IMR-90 (cell line): ENCODE measurements at regions not wholly inside any gene's neighbourhood (a gene's known extent, or its start where the extent isn't known, plus 50 kb on each side); places are given as distances from the start of the nearest gene placed in this dataset.

Experiments used
- ATAC-seq: fragments of 200-7000 bp; cut with Tn5 transposase; 2 replicates; pipeline ENCODE4 v1.9.1; 2020; ENCODE audit warnings: low read depth, mild to moderate bottlenecking, moderate library complexity
- BruUV-seq: library from RNA; stranded (reverse); fragments of 400-500 nt; replicated peaks from 2 replicates; lab custom pipeline; 2021; lab: Mats Ljungman, UMichigan
- CTCF ChIA-PET: fragments of 300-600 bp; formaldehyde crosslinking; extraction: SDS; loops from one replicate; lab custom pipeline; 2021; ENCODE audit warnings: antibody characterized with exemption; lab: Yijun Ruan, JAX
- POLR2A ChIA-PET: fragments of 300-600 bp; sonication (Branson Sonifier 250); formaldehyde crosslinking; loops from one replicate; lab custom pipeline; 2022; ENCODE audit warnings: antibody characterized with exemption; ENCODE audit not compliant: unreplicated experiment; lab: Charles Lee
- DNase-seq: peaks from one replicate; pipeline ENCODE4 v3.0.0; 2013
- H2AFZ ChIP-seq: replicated peaks from 2 replicates; pipeline ENCODE3; 2013; ENCODE audit warnings: low read length, mild to moderate bottlenecking; ENCODE audit not compliant: poor library complexity
- H2AK5ac ChIP-seq: 2 replicates; pipeline ENCODE4 v1.6.1; 2013; ENCODE audit warnings: low read depth, low read length, inconsistent platforms
- H2AK9ac ChIP-seq: replicated peaks from 2 replicates; pipeline ENCODE3; 2013; ENCODE audit warnings: mild to moderate bottlenecking, low read depth, low read length, moderate library complexity; ENCODE audit not compliant: poor library complexity
- H2BK120ac ChIP-seq: 2 replicates; pipeline ENCODE4 v1.6.1; 2013; ENCODE audit warnings: low read depth, low read length, inconsistent platforms
- H2BK15ac ChIP-seq: 3 replicates; pipeline ENCODE4 v1.6.1; 2013; ENCODE audit warnings: low read depth, low read length, inconsistent platforms
- H2BK20ac ChIP-seq: 2 replicates; pipeline ENCODE4 v1.6.1; 2013; ENCODE audit warnings: low read depth, mild to moderate bottlenecking, inconsistent platforms, low read length, moderate library complexity
- H2BK5ac ChIP-seq: 2 replicates; pipeline ENCODE4 v1.6.1; 2013; ENCODE audit warnings: mild to moderate bottlenecking, low read depth, low read length, inconsistent platforms; ENCODE audit not compliant: poor library complexity, severe bottlenecking
- H3K14ac ChIP-seq: replicated peaks from 2 replicates; pipeline ENCODE4 v1.6.1; 2013; ENCODE audit warnings: low read depth, low read length, inconsistent platforms
- H3K18ac ChIP-seq: 2 replicates; pipeline ENCODE4 v1.6.1; 2013; ENCODE audit warnings: low read depth, low read length, control low read depth
- H3K23ac ChIP-seq: 2 replicates; pipeline ENCODE4 v1.6.1; 2013; ENCODE audit warnings: low read depth, low read length, inconsistent platforms
- H3K27ac ChIP-seq: 2 replicates; pipeline ENCODE4 v1.5.1; 2013; ENCODE audit warnings: mild to moderate bottlenecking, control low read depth, low read length; ENCODE audit not compliant: insufficient read depth
- H3K27me3 ChIP-seq: 2 replicates; pipeline ENCODE4 v1.6.1; 2013; ENCODE audit warnings: low read length; ENCODE audit not compliant: control insufficient read depth, insufficient read depth
- H3K36me3 ChIP-seq: 2 replicates; pipeline ENCODE4 v1.6.1; 2013; ENCODE audit warnings: low read length, mixed read lengths; ENCODE audit not compliant: control insufficient read depth, insufficient read depth
- H3K4ac ChIP-seq: 2 replicates; pipeline ENCODE4 v1.6.1; 2013; ENCODE audit warnings: low read depth, low read length, inconsistent platforms
- H3K4me1 ChIP-seq: 2 replicates; pipeline ENCODE4 v1.6.1; 2013; ENCODE audit warnings: low read length, mixed read lengths; ENCODE audit not compliant: control insufficient read depth, insufficient read depth
- H3K4me2 ChIP-seq: 2 replicates; pipeline ENCODE4 v1.6.1; 2013; ENCODE audit warnings: low read depth, mild to moderate bottlenecking, control low read depth, low read length, moderate library complexity
- H3K4me3 ChIP-seq: 2 replicates; pipeline ENCODE4 v1.5.1; 2013; ENCODE audit warnings: low read depth, mild to moderate bottlenecking, control low read depth, low read length, moderate library complexity; ENCODE audit not compliant: insufficient read depth
- H3K56ac ChIP-seq: 2 replicates; pipeline ENCODE4 v1.6.1; 2013; ENCODE audit warnings: low read length, inconsistent platforms; ENCODE audit not compliant: insufficient read depth; ENCODE audit errors: extremely low read depth
- H3K79me1 ChIP-seq, 2 experiments: 2 replicates each; pipeline ENCODE4 v1.6.1; 2013; ENCODE audit warnings: low read length in 2 of 2, inconsistent platforms in 1 of 2, low read depth in 1 of 2
- H3K9ac ChIP-seq: 2 replicates; pipeline ENCODE4 v1.6.1; 2013; ENCODE audit warnings: low read depth, low read length, control low read depth
- H3K9me1 ChIP-seq: 2 replicates; pipeline ENCODE4 v1.6.1; 2013; ENCODE audit warnings: low read length, inconsistent platforms; ENCODE audit not compliant: insufficient read depth
- H3K9me3 ChIP-seq: 2 replicates; pipeline ENCODE4 v1.6.1; 2013; ENCODE audit warnings: low read length; ENCODE audit not compliant: control insufficient read depth, insufficient read depth
- H4K20me1 ChIP-seq: 2 replicates; pipeline ENCODE4 v1.6.1; 2013; ENCODE audit warnings: low read length, inconsistent platforms; ENCODE audit not compliant: insufficient read depth
- H4K5ac ChIP-seq: 2 replicates; pipeline ENCODE4 v1.6.1; 2013; ENCODE audit warnings: mild to moderate bottlenecking, low read depth, low read length, control low read depth
- H4K8ac ChIP-seq, 2 experiments: 2 replicates each; pipeline ENCODE4 v1.6.1; 2013; ENCODE audit warnings: low read depth in 2 of 2, low read length in 2 of 2, control low read depth in 1 of 2, inconsistent platforms in 1 of 2
- H4K91ac ChIP-seq: 2 replicates; pipeline ENCODE4 v1.6.1; 2013; ENCODE audit warnings: low read depth, low read length, inconsistent platforms; ENCODE audit not compliant: insufficient read depth
- MAFK ChIP-seq: IDR thresholded peaks from 2 replicates; pipeline ENCODE4 v1.6.1; 2012; ENCODE audit warnings: low read depth, low read length, improper control_type of control experiment
- MAZ ChIP-seq: IDR thresholded peaks from 2 replicates; pipeline ENCODE4 v1.6.1; 2012; ENCODE audit warnings: low read depth, mild to moderate bottlenecking, low read length, improper control_type of control experiment, moderate library complexity, borderline replicate concordance
- NFE2L2 ChIP-seq: fragments of 150-350 bp; IDR thresholded peaks from 2 replicates; pipeline ENCODE4 v1.6.1; 2016; ENCODE audit warnings: low read depth, mild to moderate bottlenecking, low read length
- POLR2A ChIP-seq: IDR thresholded peaks from 2 replicates; pipeline ENCODE4 v1.6.1; 2012; ENCODE audit warnings: mild to moderate bottlenecking, low read depth, low read length
- RAD21 ChIP-seq: IDR thresholded peaks from 2 replicates; pipeline ENCODE4 v1.6.1; 2012; ENCODE audit warnings: low read length, improper control_type of control experiment
- SMC3 ChIP-seq: fragments of 150-350 bp; IDR thresholded peaks from 2 replicates; pipeline ENCODE4 v1.6.1; 2016; ENCODE audit warnings: low read depth, mild to moderate bottlenecking, antibody characterized with exemption, low read length, moderate library complexity
- dilution Hi-C: fragments of 300-500 bp; cut with HindIII; formaldehyde crosslinking; loops from one replicate; pipeline ENCODE4 v1.14.3; 2018; ENCODE audit warnings: low sequenced_read_pairs; ENCODE audit not compliant: unreplicated experiment
- in situ Hi-C: fragments of 300-500 bp; cut with MboI; formaldehyde crosslinking; loops from 3 replicates; pipeline ENCODE4 v1.14.3; 2019; ENCODE audit warnings: low sequenced_read_pairs, inconsistent platforms, mixed read lengths
- intact Hi-C: fragments of 100-400 bp; cut with micrococcal nuclease; formaldehyde crosslinking; loops from 2 replicates; pipeline ENCODE4 v1.10.0; 2022
- TF ChIP-seq, protein P1 (sequence below): conservative IDR thresholded peaks from 2 replicates; pipeline ENCODE4 v1.5.1; 2012; ENCODE audit warnings: mild to moderate bottlenecking, low read depth, low read length, improper control_type of control experiment
- TF ChIP-seq, protein P2 (sequence below): fragments of 150-350 bp; IDR thresholded peaks from 2 replicates; pipeline ENCODE4 v1.6.1; 2016; ENCODE audit warnings: low read depth, mild to moderate bottlenecking, low read length, moderate library complexity, borderline replicate concordance
- TF ChIP-seq, protein P3 (sequence below): fragments of 150-350 bp; IDR thresholded peaks from 2 replicates; pipeline ENCODE4 v1.6.1; 2017; ENCODE audit warnings: mild to moderate bottlenecking, antibody characterized with exemption, low read length, low read depth

DNA sequence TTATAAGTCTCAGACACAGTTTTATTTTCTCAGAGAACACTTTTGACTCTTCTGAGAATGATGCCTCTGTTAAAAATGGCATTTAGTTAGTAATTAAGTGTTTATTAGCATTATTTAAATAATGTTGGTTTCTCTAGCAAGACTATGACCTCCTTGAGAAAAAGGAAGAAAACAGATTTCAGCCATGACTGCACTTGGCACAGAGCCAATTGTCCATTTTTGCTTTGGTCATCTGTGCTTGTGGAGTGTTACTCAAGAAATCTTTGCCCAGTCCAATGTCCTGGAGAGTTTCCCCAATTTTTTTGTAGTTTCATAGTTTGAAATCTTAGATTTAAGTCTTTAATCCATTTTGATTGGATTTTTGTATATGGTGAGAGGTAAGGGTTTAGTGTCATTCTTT is 1229.4 kb upstream of the FAM98A start:
- in situ Hi-C loops: no loop called here

More for the DNA sequence above, 1229.4 kb upstream of the FAM98A start:
- Histone ChIP-seq H2BK120ac (no peak overlapping the region), H2BK20ac (no peak overlapping the region), H3K14ac (no peak overlapping the region), H3K4me3 (no peak overlapping the region), H3K79me1 (no peaks in the 10 kb centered on the region), H2BK15ac (no peak overlapping the region), H3K27me3 (no peaks in the 10 kb centered on the region), H3K4me2 (no peak overlapping the region), H3K36me3 (no peaks in the 10 kb centered on the region), H4K5ac (no peak overlapping the region), H3K9me3 (no peaks in the 10 kb centered on the region; the same call in 1 of the 2 replicates), H3K56ac (no peak overlapping the region), H4K20me1 (no peaks in the 10 kb centered on the region), H4K91ac (no peak overlapping the region), H4K8ac (no peak overlapping the region), H2AK9ac (no peak overlapping the region), H2BK5ac (no peak overlapping the region), H3K4me1 (no peaks in the 10 kb centered on the region), H3K4ac (no peak overlapping the region), H3K9ac (no peak overlapping the region), H2AFZ (no peak overlapping the region), H3K18ac (no peak overlapping the region), H2AK5ac (no peak overlapping the region), H3K9me1 (no peaks in the 10 kb centered on the region), H3K23ac (no peak overlapping the region), H3K27ac (no peak overlapping the region)
- CTCF ChIA-PET: no interaction called here
- POLR2A ChIA-PET: no interaction called here
- DNase-seq: no peak
- ATAC-seq: no peak
- intact Hi-C loops (no loop called here), dilution Hi-C loops (no loop called here)
- TF ChIP-seq RAD21 (no peak), MAFK (no peak), SMC3 (no peak), POLR2A (no peak), NFE2L2 (no peak), MAZ (no peak)
- TF ChIP-seq, protein P1, sequence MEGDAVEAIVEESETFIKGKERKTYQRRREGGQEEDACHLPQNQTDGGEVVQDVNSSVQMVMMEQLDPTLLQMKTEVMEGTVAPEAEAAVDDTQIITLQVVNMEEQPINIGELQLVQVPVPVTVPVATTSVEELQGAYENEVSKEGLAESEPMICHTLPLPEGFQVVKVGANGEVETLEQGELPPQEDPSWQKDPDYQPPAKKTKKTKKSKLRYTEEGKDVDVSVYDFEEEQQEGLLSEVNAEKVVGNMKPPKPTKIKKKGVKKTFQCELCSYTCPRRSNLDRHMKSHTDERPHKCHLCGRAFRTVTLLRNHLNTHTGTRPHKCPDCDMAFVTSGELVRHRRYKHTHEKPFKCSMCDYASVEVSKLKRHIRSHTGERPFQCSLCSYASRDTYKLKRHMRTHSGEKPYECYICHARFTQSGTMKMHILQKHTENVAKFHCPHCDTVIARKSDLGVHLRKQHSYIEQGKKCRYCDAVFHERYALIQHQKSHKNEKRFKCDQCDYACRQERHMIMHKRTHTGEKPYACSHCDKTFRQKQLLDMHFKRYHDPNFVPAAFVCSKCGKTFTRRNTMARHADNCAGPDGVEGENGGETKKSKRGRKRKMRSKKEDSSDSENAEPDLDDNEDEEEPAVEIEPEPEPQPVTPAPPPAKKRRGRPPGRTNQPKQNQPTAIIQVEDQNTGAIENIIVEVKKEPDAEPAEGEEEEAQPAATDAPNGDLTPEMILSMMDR: no peak
- TF ChIP-seq, protein P2, sequence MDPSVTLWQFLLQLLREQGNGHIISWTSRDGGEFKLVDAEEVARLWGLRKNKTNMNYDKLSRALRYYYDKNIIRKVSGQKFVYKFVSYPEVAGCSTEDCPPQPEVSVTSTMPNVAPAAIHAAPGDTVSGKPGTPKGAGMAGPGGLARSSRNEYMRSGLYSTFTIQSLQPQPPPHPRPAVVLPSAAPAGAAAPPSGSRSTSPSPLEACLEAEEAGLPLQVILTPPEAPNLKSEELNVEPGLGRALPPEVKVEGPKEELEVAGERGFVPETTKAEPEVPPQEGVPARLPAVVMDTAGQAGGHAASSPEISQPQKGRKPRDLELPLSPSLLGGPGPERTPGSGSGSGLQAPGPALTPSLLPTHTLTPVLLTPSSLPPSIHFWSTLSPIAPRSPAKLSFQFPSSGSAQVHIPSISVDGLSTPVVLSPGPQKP: no peak
- TF ChIP-seq, protein P3, sequence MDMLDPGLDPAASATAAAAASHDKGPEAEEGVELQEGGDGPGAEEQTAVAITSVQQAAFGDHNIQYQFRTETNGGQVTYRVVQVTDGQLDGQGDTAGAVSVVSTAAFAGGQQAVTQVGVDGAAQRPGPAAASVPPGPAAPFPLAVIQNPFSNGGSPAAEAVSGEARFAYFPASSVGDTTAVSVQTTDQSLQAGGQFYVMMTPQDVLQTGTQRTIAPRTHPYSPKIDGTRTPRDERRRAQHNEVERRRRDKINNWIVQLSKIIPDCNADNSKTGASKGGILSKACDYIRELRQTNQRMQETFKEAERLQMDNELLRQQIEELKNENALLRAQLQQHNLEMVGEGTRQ: no peak
- BruUV-seq: no TSS peak
